Hepatocyte (in vitro differentiated cells): ENCODE measurements at regions not wholly inside any gene's neighbourhood (a gene's known extent, or its start where the extent isn't known, plus 50 kb on each side); places are given as distances from the start of the nearest gene placed in this dataset.

Source experiments
- DNase-seq: peaks from one replicate; pipeline ENCODE4 v3.0.0-alpha.2; 2016; ENCODE audit warnings: low spot score
- H2AFZ ChIP-seq: fragments of 200-600 bp; sonication (generic); 2 replicates; pipeline ENCODE4 v1.6.0; 2016; ENCODE audit warnings: antibody characterized with exemption, mild to moderate bottlenecking
- H3K27ac ChIP-seq: fragments of 200-600 bp; sonication (generic); 2 replicates; pipeline ENCODE4 v1.5.1; 2016; ENCODE audit warnings: mild to moderate bottlenecking
- H3K27me3 ChIP-seq: fragments of 200-600 bp; sonication (generic); 2 replicates; pipeline ENCODE4 v1.6.1; 2016
- H3K36me3 ChIP-seq: fragments of 200-600 bp; sonication (generic); replicated peaks from 2 replicates; pipeline ENCODE4 v1.5.1; 2016; ENCODE audit warnings: low read depth; ENCODE audit not compliant: insufficient read depth
- H3K4me1 ChIP-seq: fragments of 200-600 bp; sonication (generic); 2 replicates; pipeline ENCODE4 v1.5.1; 2016; ENCODE audit warnings: mild to moderate bottlenecking, moderate library complexity; ENCODE audit not compliant: insufficient read depth
- H3K4me2 ChIP-seq: fragments of 200-600 bp; sonication (generic); 2 replicates; pipeline ENCODE4 v1.6.0; 2016
- H3K4me3 ChIP-seq: fragments of 200-600 bp; sonication (generic); 2 replicates; pipeline ENCODE4 v1.5.1; 2016; ENCODE audit warnings: mild to moderate bottlenecking
- H3K79me2 ChIP-seq: fragments of 200-600 bp; sonication (generic); 2 replicates; pipeline ENCODE4 v1.6.0; 2017; ENCODE audit warnings: mild to moderate bottlenecking
- H3K9me2 ChIP-seq: fragments of 200-600 bp; sonication (generic); replicated peaks from 2 replicates; pipeline ENCODE4 v1.6.0; 2017; ENCODE audit warnings: mild to moderate bottlenecking; ENCODE audit not compliant: insufficient read depth
- H3K9me3 ChIP-seq: fragments of 200-600 bp; sonication (generic); 2 replicates; pipeline ENCODE4 v1.5.1; 2016; ENCODE audit warnings: low read depth, mild to moderate bottlenecking
- H4K20me1 ChIP-seq: fragments of 200-600 bp; sonication (generic); 2 replicates; pipeline ENCODE4 v1.6.0; 2016; ENCODE audit warnings: mild to moderate bottlenecking; ENCODE audit not compliant: insufficient read depth, poor library complexity, severe bottlenecking
- EZH2 ChIP-seq: fragments of 200-600 bp; sonication (generic); IDR thresholded peaks from 2 replicates; pipeline ENCODE4 v1.6.1; 2016; ENCODE audit warnings: antibody characterized with exemption, mild to moderate bottlenecking, borderline replicate concordance
- EZH2phosphoT487 ChIP-seq: fragments of 200-600 bp; sonication (generic); IDR thresholded peaks from one replicate; pipeline ENCODE4 v1.6.1; 2018; ENCODE audit warnings: antibody characterized with exemption, mild to moderate bottlenecking, low read depth, moderate library complexity; ENCODE audit not compliant: unreplicated experiment, severe bottlenecking
- WGBS: methylation state at CpG from one replicate; pipeline ENCODE4 v1.1.6; 2016; ENCODE audit warnings: low lambda C conversion rate; ENCODE audit errors: missing lambda C conversion rate; 5-methylcytosine and 5-hydroxymethylcytosine counted together
- TF ChIP-seq, protein P1 (sequence below): fragments of 200-600 bp; sonication (generic); IDR thresholded peaks from 2 replicates; pipeline ENCODE4 v1.5.1; 2016; ENCODE audit warnings: antibody characterized with exemption, mild to moderate bottlenecking; ENCODE audit not compliant: poor library complexity

DNA sequence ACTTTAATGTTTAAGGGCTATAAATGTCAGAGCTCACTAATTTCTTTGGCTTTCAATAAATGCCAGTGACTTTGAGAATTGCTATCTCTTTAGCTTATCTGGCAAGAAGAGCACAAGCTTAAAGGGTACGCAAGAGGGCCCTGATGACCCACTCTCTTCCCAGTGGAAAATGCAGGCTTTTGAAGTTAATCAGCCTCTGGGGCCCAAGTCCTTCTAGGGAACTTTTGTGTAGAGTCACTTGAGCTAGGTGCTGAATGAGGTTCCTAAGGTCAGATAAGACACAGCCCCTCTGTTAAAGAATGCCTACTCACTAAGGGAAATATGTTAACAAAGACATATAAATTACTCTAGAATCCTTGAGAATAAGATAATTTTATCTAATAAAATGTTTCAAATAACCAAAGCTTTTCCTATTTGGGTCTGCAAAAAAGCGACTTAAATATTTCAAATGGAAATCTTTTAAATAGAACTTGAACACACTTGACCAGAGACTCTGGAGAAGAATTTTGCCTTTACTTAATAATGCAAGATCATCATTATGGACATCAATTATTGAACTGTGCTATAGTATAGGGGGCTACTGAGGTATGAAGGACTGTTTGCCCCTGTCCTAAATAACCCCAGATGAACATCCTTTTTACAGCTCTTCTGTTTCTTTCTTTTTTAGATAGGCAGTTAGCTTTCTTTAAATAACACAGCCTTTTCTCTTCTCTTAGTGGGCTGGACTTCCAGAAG is 430.1 kb downstream of the GBA3 start:
- H3K79me2 ChIP-seq, result no peaks in the 10 kb centered on the region
- no peak overlapping the region for H3K27ac ChIP-seq
- H3K4me1 ChIP-seq, result no peaks in the 10 kb centered on the region
- TF ChIP-seq, protein P1, sequence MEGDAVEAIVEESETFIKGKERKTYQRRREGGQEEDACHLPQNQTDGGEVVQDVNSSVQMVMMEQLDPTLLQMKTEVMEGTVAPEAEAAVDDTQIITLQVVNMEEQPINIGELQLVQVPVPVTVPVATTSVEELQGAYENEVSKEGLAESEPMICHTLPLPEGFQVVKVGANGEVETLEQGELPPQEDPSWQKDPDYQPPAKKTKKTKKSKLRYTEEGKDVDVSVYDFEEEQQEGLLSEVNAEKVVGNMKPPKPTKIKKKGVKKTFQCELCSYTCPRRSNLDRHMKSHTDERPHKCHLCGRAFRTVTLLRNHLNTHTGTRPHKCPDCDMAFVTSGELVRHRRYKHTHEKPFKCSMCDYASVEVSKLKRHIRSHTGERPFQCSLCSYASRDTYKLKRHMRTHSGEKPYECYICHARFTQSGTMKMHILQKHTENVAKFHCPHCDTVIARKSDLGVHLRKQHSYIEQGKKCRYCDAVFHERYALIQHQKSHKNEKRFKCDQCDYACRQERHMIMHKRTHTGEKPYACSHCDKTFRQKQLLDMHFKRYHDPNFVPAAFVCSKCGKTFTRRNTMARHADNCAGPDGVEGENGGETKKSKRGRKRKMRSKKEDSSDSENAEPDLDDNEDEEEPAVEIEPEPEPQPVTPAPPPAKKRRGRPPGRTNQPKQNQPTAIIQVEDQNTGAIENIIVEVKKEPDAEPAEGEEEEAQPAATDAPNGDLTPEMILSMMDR, result no peak
- TF ChIP-seq EZH2phosphoT487 (no peak), EZH2 (no peak)
- DNase-seq, result no peak
- no peaks in the 10 kb centered on the region for H3K27me3 ChIP-seq
- no peaks in the 10 kb centered on the region for H3K36me3 ChIP-seq
- no peak overlapping the region for H3K4me3 ChIP-seq
- no peaks in the 10 kb centered on the region for H3K9me3 ChIP-seq
- H4K20me1 ChIP-seq, result no peaks in the 10 kb centered on the region
- 42% methylated on average over 2 of the region's 2 CpGs for WGBS
- no peak overlapping the region for H2AFZ ChIP-seq
- H3K4me2 ChIP-seq, result no peak overlapping the region
- no peaks in the 10 kb centered on the region for H3K9me2 ChIP-seq

DNA sequence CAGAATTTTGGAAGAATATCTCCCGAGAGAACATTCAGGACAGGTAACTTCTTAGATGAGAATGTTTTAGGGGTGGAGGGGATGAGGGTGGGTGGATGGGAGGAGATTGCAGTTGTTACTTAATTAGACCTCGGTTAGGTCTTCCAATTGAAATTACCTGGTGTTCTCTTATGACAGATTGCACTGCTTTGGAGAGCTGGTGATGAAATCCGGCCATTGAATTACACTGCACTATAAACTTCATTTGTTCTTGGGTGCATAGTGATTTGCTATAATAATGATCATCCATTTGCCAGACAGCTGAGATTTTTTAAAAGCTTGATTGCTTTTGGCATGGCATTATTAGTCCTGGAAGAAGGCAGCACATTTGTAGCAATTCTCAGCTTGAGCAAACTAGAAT is 427.6 kb downstream of the GBA3 start:
- no peak for DNase-seq
- no peaks in the 10 kb centered on the region for H3K27me3 ChIP-seq
- TF ChIP-seq EZH2 (no peak), EZH2phosphoT487 (no peak)
- TF ChIP-seq, protein P1, result no peak
- no peak overlapping the region for H3K27ac ChIP-seq
- H3K4me3 ChIP-seq, result no peak overlapping the region
- H4K20me1 ChIP-seq, result no peaks in the 10 kb centered on the region
- 88% methylated on average over 3 of the region's 3 CpGs for WGBS
- H3K79me2 ChIP-seq, result no peaks in the 10 kb centered on the region
- no peaks in the 10 kb centered on the region for H3K4me1 ChIP-seq
- no peaks in the 10 kb centered on the region for H3K9me3 ChIP-seq
- H2AFZ ChIP-seq, result no peak overlapping the region
- H3K4me2 ChIP-seq, result no peak overlapping the region
- H3K36me3 ChIP-seq, result no peaks in the 10 kb centered on the region
- no peaks in the 10 kb centered on the region for H3K9me2 ChIP-seq

DNA sequence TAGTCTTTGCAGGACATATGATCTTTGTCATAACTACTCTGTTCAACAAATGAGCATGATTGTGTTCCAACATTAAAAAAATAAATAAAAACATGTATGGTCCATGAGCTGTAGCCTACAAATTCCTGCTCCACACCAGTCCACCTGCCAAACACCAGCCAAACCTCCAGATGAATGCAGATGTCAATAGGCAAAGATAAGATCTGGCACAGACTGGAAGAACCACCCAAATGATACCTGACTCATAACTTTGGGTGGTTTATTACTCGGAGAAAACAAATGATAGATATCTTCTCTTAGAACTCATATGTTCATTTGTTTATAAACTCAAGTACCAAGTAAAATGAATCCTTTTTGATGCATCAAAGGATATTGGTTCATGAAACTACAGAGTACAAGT is 425.1 kb downstream of the GBA3 start:
- no peak overlapping the region for H3K4me2 ChIP-seq
- H3K27me3 ChIP-seq, result no peaks in the 10 kb centered on the region
- no peak overlapping the region for H2AFZ ChIP-seq
- no peaks in the 10 kb centered on the region for H3K4me1 ChIP-seq
- TF ChIP-seq EZH2phosphoT487 (no peak), EZH2 (no peak)
- TF ChIP-seq, protein P1, result no peak
- WGBS, result 59% methylated on average over 1 of the region's 1 CpG
- H3K9me2 ChIP-seq, result no peaks in the 10 kb centered on the region
- no peaks in the 10 kb centered on the region for H3K79me2 ChIP-seq
- H3K36me3 ChIP-seq, result no peaks in the 10 kb centered on the region
- no peaks in the 10 kb centered on the region for H4K20me1 ChIP-seq
- DNase-seq, result no peak
- no peak overlapping the region for H3K27ac ChIP-seq
- H3K9me3 ChIP-seq, result no peaks in the 10 kb centered on the region
- no peak overlapping the region for H3K4me3 ChIP-seq
